ENCODE measurements at regions not wholly inside any gene's neighbourhood (a gene's known extent, or its start where the extent isn't known, plus 50 kb on each side); places are given as distances from the start of the nearest gene placed in this dataset.

- TF ChIP-seq BRCA1 (IDR thresholded peaks at IDR 0.05; ENCODE audit: low read depth, low read length) (no peak), CTCF (IDR thresholded peaks at IDR 0.05; ENCODE audit: control extremely low read depth in 1 of 3, insufficient read depth in 1 of 3, low read depth in 1 of 3, low read length in 3 of 3) (no peak), TBP (IDR thresholded peaks at IDR 0.05; ENCODE audit: low read depth, low read length) (no peak), POLR2A (IDR thresholded peaks at IDR 0.05; ENCODE audit: control extremely low read depth in 1 of 2, low read depth in 2 of 2, low read length in 2 of 2) (no peak), HDAC2 (IDR thresholded peaks at IDR 0.05; ENCODE audit: borderline replicate concordance in 1 of 2, low read depth in 2 of 2, low read length in 2 of 2) (no peak), SP1 (IDR thresholded peaks at IDR 0.05; ENCODE audit: low read depth, low read length) (no peak)
- Histone ChIP-seq H2BK5ac (ENCODE audit: low read depth, low read length) (no peak overlapping the region), H3K27me3 (replicated peaks in 1 of 4; ENCODE audit: control insufficient read depth in 3 of 4, extremely low read depth in 1 of 4, insufficient read depth in 3 of 4, low read length in 3 of 4) (no peaks in the 10 kb centered on the region), H4K5ac (ENCODE audit: insufficient read length, low read depth, low read length) (no peak overlapping the region), H3K79me1 (ENCODE audit: low read depth, low read length) (no peaks in the 10 kb centered on the region), H4K91ac (replicated peaks; ENCODE audit: insufficient read length, low read length) (no peak overlapping the region), H3K14ac (ENCODE audit: insufficient read length) (no peak overlapping the region), H3K4ac (replicated peaks; ENCODE audit: insufficient read length, low read depth, low read length) (no peak overlapping the region), H2BK15ac (ENCODE audit: low read length) (no peak overlapping the region), H2AFZ (ENCODE audit: low read length) (no peak overlapping the region), H3K56ac (replicated peaks; ENCODE audit: insufficient read length, low read depth, low read length) (no peak overlapping the region), H3K18ac (ENCODE audit: extremely low read depth, low read length) (no peak overlapping the region), H2BK12ac (ENCODE audit: low read depth, low read length) (no peak overlapping the region), H2BK20ac (ENCODE audit: low read length) (no peak overlapping the region), H2AK5ac (ENCODE audit: low read depth, low read length) (no peak overlapping the region; the same call in 1 of the 2 replicates), H3K79me2 (ENCODE audit: control insufficient read depth in 1 of 2, insufficient read depth in 2 of 2, low read length in 2 of 2) (no peaks in the 10 kb centered on the region), H3K4me1 (replicated peaks in 1 of 4; ENCODE audit: control insufficient read depth in 3 of 4, insufficient read depth in 4 of 4, low read length in 3 of 4) (peaks cover 0 to 18% (median 6%) of the 10 kb centered on the region in 4 experiments; a peak in 6 of 7 replicates), H3K27ac (ENCODE audit: low read depth, low read length) (no peak overlapping the region), H4K8ac (ENCODE audit: extremely low read depth, insufficient read depth, low read length) (no peak overlapping the region), H3K9me3 (ENCODE audit: insufficient read depth in 2 of 2, low read depth in 1 of 2, low read length in 1 of 2) (no peaks in the 10 kb centered on the region), H3K9ac (replicated peaks in 1 of 4; ENCODE audit: extremely low read depth in 1 of 4, low read depth in 3 of 4, low read length in 3 of 4) (no peak overlapping the region), H3K23me2 (ENCODE audit: low read depth, low read length) (no peaks in the 10 kb centered on the region), H2BK120ac (replicated peaks; ENCODE audit: low read depth, low read length) (no peak overlapping the region), H3K23ac (ENCODE audit: insufficient read length) (no peak overlapping the region), H3K36me3 (ENCODE audit: control insufficient read depth in 2 of 4, insufficient read depth in 4 of 4, low read length in 3 of 4) (no peaks in the 10 kb centered on the region), H3K4me3 (ENCODE audit: extremely low read depth in 1 of 4, insufficient read depth in 2 of 4, low read depth in 3 of 4, low read length in 4 of 4) (no peak overlapping the region), H3K4me2 (ENCODE audit: insufficient read depth in 1 of 2, low read depth in 2 of 2, low read length in 2 of 2) (no peak overlapping the region), H4K20me1 (replicated peaks in 1 of 2; ENCODE audit: control insufficient read depth in 1 of 2, insufficient read depth in 2 of 2, low read length in 2 of 2) (no peaks in the 10 kb centered on the region)
- CTCF ChIA-PET (ENCODE audit: partially characterized antibody), result interaction anchor here (0.9 to 16.7 kb wide), 17 partner anchors 9 to 132 kb away, joined by 3 to 210 read pairs (median 4); no protein-coding TSS in a partner anchor
- DNase-seq (ENCODE audit: low read depth in 1 of 2, low spot score in 2 of 2), result no peak
- no peak for FAIRE-seq
- WGBS, 2 experiments (ENCODE audit: extremely low coverage in 1 of 2, insufficient coverage in 1 of 2, insufficient read length in 1 of 2, insufficient replicate concordance in 2 of 2, low coverage in 1 of 2, low lambda C conversion rate in 2 of 2, missing lambda C conversion rate in 1 of 2), result 94% methylated on average over 5 of the region's 5 CpGs; no CpG with 5 or more reads in 1 of the 2 experiments
- POLR2A ChIA-PET (ENCODE audit: partially characterized antibody), result interaction anchor here (0.6 to 2.2 kb wide), 3 partner anchors 10 to 789 kb away, joined by 3 to 8 read pairs (median 4); no protein-coding TSS in a partner anchor
Measured at GRCh38 chr5:141784529-141784928, 93.7 kb downstream of the PCDH1 start.

Data from H1 (cell line).